T-helper 1 cell treated with Interleukin-12 subunit alpha and Interleukin-12 subunit beta and Interleukin-4 antibody, amounts not matched to agents 30 μg/mL and 1 μg/mL, for 36 hours (primary cell): ENCODE measurements at regions not wholly inside any gene's neighbourhood (a gene's known extent, or its start where the extent isn't known, plus 50 kb on each side); places are given as distances from the start of the nearest gene placed in this dataset.

Experiments
- H3K27ac Mint-ChIP-seq: one replicate; pipeline ENCODE4 v1.8.0; 2021; ENCODE audit warnings: mild to moderate bottlenecking, mixed read lengths
- H3K27me3 Mint-ChIP-seq: one replicate; pipeline ENCODE4 v1.8.0; 2021; ENCODE audit warnings: low read depth, mixed read lengths
- H3K36me3 Mint-ChIP-seq: one replicate; pipeline ENCODE4 v1.8.0; 2021; ENCODE audit warnings: low read depth, mixed read lengths
- H3K4me1 Mint-ChIP-seq: one replicate; pipeline ENCODE4 v1.8.0; 2021; ENCODE audit warnings: low read depth, mixed read lengths
- H3K4me3 Mint-ChIP-seq: one replicate; pipeline ENCODE4 v1.8.0; 2021; ENCODE audit warnings: mild to moderate bottlenecking, moderate library complexity, mixed read lengths
- H3K9me3 Mint-ChIP-seq: one replicate; pipeline ENCODE4 v1.8.0; 2021; ENCODE audit warnings: mixed read lengths

- no peaks in the 10 kb centered on the region for H3K9me3 Mint-ChIP-seq
- no peaks in the 10 kb centered on the region for H3K27me3 Mint-ChIP-seq
- H3K4me1 Mint-ChIP-seq: peaks cover 18% of the 10 kb centered on the region
- H3K27ac Mint-ChIP-seq: no peak overlapping the region
- H3K4me3 Mint-ChIP-seq: no peak overlapping the region
- H3K36me3 Mint-ChIP-seq: no peaks in the 10 kb centered on the region
Observed at GRCh38 chr12:107472308-107472707, 213.3 kb upstream of the PWP1 start.

- Mint-ChIP-seq H3K36me3 (no peaks in the 10 kb centered on the region), H3K27me3 (no peaks in the 10 kb centered on the region), H3K4me1 (peaks cover 13% of the 10 kb centered on the region), H3K4me3 (no peak overlapping the region), H3K27ac (no peak overlapping the region), H3K9me3 (no peaks in the 10 kb centered on the region)
Observed at GRCh38 chr12:107474099-107474498, 211.5 kb upstream of the PWP1 start.

GRCh38 chr12:107474639-107475539 lies 210.7 kb upstream of the PWP1 start:
- Mint-ChIP-seq H3K9me3 (no peaks in the 10 kb centered on the region), H3K27ac (no peak overlapping the region), H3K27me3 (no peaks in the 10 kb centered on the region), H3K4me1 (peaks cover 11% of the 10 kb centered on the region), H3K36me3 (no peaks in the 10 kb centered on the region), H3K4me3 (no peak overlapping the region)

GRCh38 chr12:107475900-107476299 lies 209.7 kb upstream of the PWP1 start:
- H3K27me3 Mint-ChIP-seq: no peaks in the 10 kb centered on the region
- H3K36me3 Mint-ChIP-seq: no peaks in the 10 kb centered on the region
- H3K9me3 Mint-ChIP-seq: no peaks in the 10 kb centered on the region
- H3K4me3 Mint-ChIP-seq: no peak overlapping the region
- no peak overlapping the region for H3K27ac Mint-ChIP-seq
- H3K4me1 Mint-ChIP-seq: peaks cover 11% of the 10 kb centered on the region

GRCh38 chr12:107477018-107477417 lies 208.6 kb upstream of the PWP1 start:
- H3K9me3 Mint-ChIP-seq: no peaks in the 10 kb centered on the region
- no peak overlapping the region for H3K27ac Mint-ChIP-seq
- H3K4me3 Mint-ChIP-seq: no peak overlapping the region
- no peaks in the 10 kb centered on the region for H3K27me3 Mint-ChIP-seq
- peaks cover 11% of the 10 kb centered on the region for H3K4me1 Mint-ChIP-seq
- no peaks in the 10 kb centered on the region for H3K36me3 Mint-ChIP-seq

GRCh38 chr12:107477947-107478610 lies 207.5 kb upstream of the PWP1 start:
- Mint-ChIP-seq H3K4me1 (peaks cover 11% of the 10 kb centered on the region), H3K27ac (no peak overlapping the region), H3K4me3 (no peak overlapping the region), H3K36me3 (no peaks in the 10 kb centered on the region), H3K27me3 (no peaks in the 10 kb centered on the region), H3K9me3 (no peaks in the 10 kb centered on the region)

- Mint-ChIP-seq H3K27ac (no peak overlapping the region), H3K9me3 (no peaks in the 10 kb centered on the region), H3K27me3 (no peaks in the 10 kb centered on the region), H3K36me3 (no peaks in the 10 kb centered on the region), H3K4me3 (no peak overlapping the region), H3K4me1 (peaks cover 11% of the 10 kb centered on the region)
Observed at GRCh38 chr12:107478881-107479280, 206.7 kb upstream of the PWP1 start.

- H3K36me3 Mint-ChIP-seq: no peaks in the 10 kb centered on the region
- H3K27me3 Mint-ChIP-seq: no peaks in the 10 kb centered on the region
- H3K4me1 Mint-ChIP-seq: peaks cover 4% of the 10 kb centered on the region
- H3K9me3 Mint-ChIP-seq: no peaks in the 10 kb centered on the region
- no peak overlapping the region for H3K27ac Mint-ChIP-seq
- no peak overlapping the region for H3K4me3 Mint-ChIP-seq
Observed at GRCh38 chr12:107480836-107481608, 204.6 kb upstream of the PWP1 start.

- Mint-ChIP-seq H3K27ac (no peak overlapping the region), H3K9me3 (no peaks in the 10 kb centered on the region), H3K36me3 (no peaks in the 10 kb centered on the region), H3K27me3 (no peaks in the 10 kb centered on the region), H3K4me3 (no peak overlapping the region), H3K4me1 (peaks cover 5% of the 10 kb centered on the region)
Observed at GRCh38 chr12:107484230-107484629, 201.4 kb upstream of the PWP1 start.

GRCh38 chr12:107484941-107485340 lies 200.7 kb upstream of the PWP1 start:
- H3K27me3 Mint-ChIP-seq: no peaks in the 10 kb centered on the region
- no peaks in the 10 kb centered on the region for H3K36me3 Mint-ChIP-seq
- H3K4me3 Mint-ChIP-seq: no peak overlapping the region
- no peak overlapping the region for H3K27ac Mint-ChIP-seq
- H3K4me1 Mint-ChIP-seq: peaks cover 5% of the 10 kb centered on the region
- no peaks in the 10 kb centered on the region for H3K9me3 Mint-ChIP-seq

- no peaks in the 10 kb centered on the region for H3K27me3 Mint-ChIP-seq
- no peaks in the 10 kb centered on the region for H3K9me3 Mint-ChIP-seq
- H3K4me3 Mint-ChIP-seq: no peak overlapping the region
- peaks cover 5% of the 10 kb centered on the region for H3K4me1 Mint-ChIP-seq
- no peaks in the 10 kb centered on the region for H3K36me3 Mint-ChIP-seq
- no peak overlapping the region for H3K27ac Mint-ChIP-seq
Observed at GRCh38 chr12:107485731-107486130, 199.9 kb upstream of the PWP1 start.

GRCh38 chr12:107486140-107486892 lies 199.3 kb upstream of the PWP1 start:
- peaks cover 7% of the 10 kb centered on the region for H3K4me1 Mint-ChIP-seq
- no peak overlapping the region for H3K4me3 Mint-ChIP-seq
- no peaks in the 10 kb centered on the region for H3K36me3 Mint-ChIP-seq
- H3K9me3 Mint-ChIP-seq: no peaks in the 10 kb centered on the region
- no peaks in the 10 kb centered on the region for H3K27me3 Mint-ChIP-seq
- no peak overlapping the region for H3K27ac Mint-ChIP-seq

GRCh38 chr12:107487011-107487680 lies 198.5 kb upstream of the PWP1 start:
- Mint-ChIP-seq H3K4me3 (no peak overlapping the region), H3K4me1 (peaks cover 10% of the 10 kb centered on the region)

GRCh38 chr12:107488666-107489065 lies 196.9 kb upstream of the PWP1 start:
- H3K36me3 Mint-ChIP-seq: no peaks in the 10 kb centered on the region

More at GRCh38 chr12:107487011-107487680, 198.5 kb upstream of the PWP1 start:
- H3K9me3 Mint-ChIP-seq: no peaks in the 10 kb centered on the region
- H3K27me3 Mint-ChIP-seq: no peaks in the 10 kb centered on the region
- H3K36me3 Mint-ChIP-seq: no peaks in the 10 kb centered on the region
- no peak overlapping the region for H3K27ac Mint-ChIP-seq

More at GRCh38 chr12:107488666-107489065, 196.9 kb upstream of the PWP1 start:
- no peaks in the 10 kb centered on the region for H3K27me3 Mint-ChIP-seq
- H3K9me3 Mint-ChIP-seq: no peaks in the 10 kb centered on the region
- no peak overlapping the region for H3K4me3 Mint-ChIP-seq
- peaks cover 20% of the 10 kb centered on the region for H3K4me1 Mint-ChIP-seq
- no peak overlapping the region for H3K27ac Mint-ChIP-seq
